HFFc6 (cell line): ENCODE measurements at regions not wholly inside any gene's neighbourhood (a gene's known extent, or its start where the extent isn't known, plus 50 kb on each side); places are given as distances from the start of the nearest gene placed in this dataset.
"Not testable (repeated sequence)": the region's sequence is repeated elsewhere in the genome, so short reads cannot be mapped to it uniquely, and the experiment has no call there.

Experiments
- DNase-seq: peaks from one replicate; pipeline ENCODE4 v3.0.0-alpha.2; 2018
- H3K27ac Mint-ChIP-seq: 2 replicates; pipeline ENCODE4 v1.8.0; 2020; ENCODE audit warnings: mild to moderate bottlenecking, mixed read lengths
- H3K27me3 Mint-ChIP-seq: 2 replicates; pipeline ENCODE4 v1.8.0; 2021; ENCODE audit warnings: mild to moderate bottlenecking, moderate library complexity, mixed read lengths; ENCODE audit not compliant: insufficient read depth
- H3K36me3 Mint-ChIP-seq: 2 replicates; pipeline ENCODE4 v1.8.0; 2021; ENCODE audit warnings: low read depth, mixed read lengths
- H3K4me1 Mint-ChIP-seq: 2 replicates; pipeline ENCODE4 v1.8.0; 2020; ENCODE audit warnings: low read depth, mixed read lengths
- H3K4me3 Mint-ChIP-seq: 2 replicates; pipeline ENCODE4 v1.8.0; 2020; ENCODE audit warnings: mild to moderate bottlenecking, moderate library complexity, mixed read lengths
- H3K9me3 Mint-ChIP-seq: 2 replicates; pipeline ENCODE4 v1.8.0; 2020; ENCODE audit warnings: mild to moderate bottlenecking, mixed read lengths
- CTCF ChIP-seq: fragments of 200-600 bp; sonication (generic); IDR thresholded peaks from 2 replicates; pipeline ENCODE4 v1.5.0; 2021; ENCODE audit warnings: antibody characterized with exemption, mild to moderate bottlenecking

- no peaks in the 10 kb centered on the region for H3K36me3 Mint-ChIP-seq
- H3K4me3 Mint-ChIP-seq, result no peak overlapping the region
- no peak overlapping the region for H3K27ac Mint-ChIP-seq
- H3K27me3 Mint-ChIP-seq, result peaks cover 11% of the 10 kb centered on the region
- H3K4me1 Mint-ChIP-seq, result no peaks in the 10 kb centered on the region
- TF ChIP-seq CTCF, result no peak
- H3K9me3 Mint-ChIP-seq, result no peaks in the 10 kb centered on the region
- no peak for DNase-seq
Measured at GRCh38 chr18:60191926-60192325, 180.6 kb downstream of the MC4R start.

DNA sequence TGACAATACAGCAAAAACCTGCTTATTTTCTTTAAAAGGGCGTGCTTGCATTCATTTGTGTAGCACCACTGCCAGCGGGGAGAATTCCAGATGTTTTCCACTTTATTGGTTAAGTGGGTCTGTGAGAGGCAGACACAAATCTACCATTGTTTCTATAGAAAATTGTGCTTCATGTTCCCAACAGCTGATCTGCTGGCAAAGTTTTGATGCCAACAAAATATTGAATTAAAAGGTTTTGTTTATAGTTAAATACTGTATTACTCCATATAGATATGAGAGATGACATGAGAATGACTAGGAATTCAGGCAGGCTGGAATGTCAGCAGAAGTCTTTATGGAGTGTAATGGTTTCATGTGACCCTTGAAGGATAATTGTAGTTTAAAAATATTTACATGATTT, 182.7 kb downstream of the MC4R start:
- no peak for TF ChIP-seq CTCF
- Mint-ChIP-seq H3K4me1 (no peaks in the 10 kb centered on the region), H3K4me3 (no peak overlapping the region), H3K27me3 (peaks cover 11% of the 10 kb centered on the region), H3K27ac (no peak overlapping the region), H3K36me3 (no peaks in the 10 kb centered on the region), H3K9me3 (no peaks in the 10 kb centered on the region)
- DNase-seq, result no peak

DNA sequence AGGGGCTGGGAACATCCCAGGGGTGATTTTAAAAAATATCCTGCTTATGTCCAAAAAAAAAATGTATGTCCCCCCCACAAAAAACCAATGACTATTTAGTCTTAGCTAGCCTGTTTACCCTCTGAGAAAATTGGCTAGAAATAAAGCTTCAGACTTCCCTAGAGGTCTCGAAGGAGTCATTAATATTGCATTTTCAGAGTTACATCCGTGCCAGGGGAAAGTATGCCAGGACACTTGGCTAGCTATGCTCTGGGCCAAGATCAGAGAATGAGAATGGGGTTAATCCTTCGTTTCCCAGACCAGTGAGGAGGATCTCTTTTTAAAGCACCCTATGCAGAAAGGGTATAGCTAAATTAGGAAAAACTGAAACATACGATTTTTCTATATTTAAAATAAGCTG, 183.6 kb downstream of the MC4R start:
- H3K27ac Mint-ChIP-seq, result no peak overlapping the region
- H3K36me3 Mint-ChIP-seq, result no peaks in the 10 kb centered on the region
- peaks cover 11% of the 10 kb centered on the region for H3K27me3 Mint-ChIP-seq
- H3K4me1 Mint-ChIP-seq, result no peaks in the 10 kb centered on the region
- no peak for TF ChIP-seq CTCF
- no peak for DNase-seq
- H3K4me3 Mint-ChIP-seq, result no peak overlapping the region
- H3K9me3 Mint-ChIP-seq, result no peaks in the 10 kb centered on the region

GRCh38 chr18:60182223-60182622, 190.4 kb downstream of the MC4R start:
- H3K27ac Mint-ChIP-seq, result no peak overlapping the region
- peaks cover 1% of the 10 kb centered on the region for H3K27me3 Mint-ChIP-seq
- TF ChIP-seq CTCF, result no peak

DNA sequence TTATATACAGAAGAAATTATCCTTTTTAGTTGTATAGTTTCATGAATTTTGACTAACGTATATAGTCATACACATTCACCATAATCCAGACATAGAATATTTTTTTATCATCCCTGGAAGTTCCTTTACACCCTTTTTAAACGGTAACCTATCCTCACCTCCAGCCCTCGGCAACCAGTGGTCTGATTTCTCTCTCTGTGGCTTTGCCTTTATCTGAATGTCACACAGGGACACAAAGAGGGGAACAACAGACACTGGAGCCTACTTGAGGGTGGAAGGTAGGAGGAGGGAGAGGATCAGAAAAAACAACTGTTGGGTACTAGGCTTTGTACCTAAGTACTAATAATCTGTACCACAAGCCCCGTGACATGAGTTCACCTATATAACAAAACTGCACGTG, 191.9 kb downstream of the MC4R start:
- no peak for DNase-seq
- no peaks in the 10 kb centered on the region for H3K4me1 Mint-ChIP-seq
- no peak for TF ChIP-seq CTCF

More at GRCh38 chr18:60182223-60182622, 190.4 kb downstream of the MC4R start:
- Mint-ChIP-seq H3K36me3 (no peaks in the 10 kb centered on the region), H3K9me3 (no peaks in the 10 kb centered on the region), H3K4me3 (no peak overlapping the region), H3K4me1 (no peaks in the 10 kb centered on the region)
- no peak for DNase-seq

GRCh38 chr18:60178224-60178623, 194.4 kb downstream of the MC4R start:
- not testable (repeated sequence) for H3K27ac Mint-ChIP-seq, H3K27me3 Mint-ChIP-seq, H3K36me3 Mint-ChIP-seq, H3K9me3 Mint-ChIP-seq, DNase-seq, H3K4me1 Mint-ChIP-seq, H3K4me3 Mint-ChIP-seq

More for the DNA sequence above, 191.9 kb downstream of the MC4R start:
- no peaks in the 10 kb centered on the region for H3K36me3 Mint-ChIP-seq
- no peak overlapping the region for H3K27ac Mint-ChIP-seq
- H3K4me3 Mint-ChIP-seq, result no peak overlapping the region
- H3K9me3 Mint-ChIP-seq, result no peaks in the 10 kb centered on the region
- H3K27me3 Mint-ChIP-seq, result peaks cover 3% of the 10 kb centered on the region
